ENCODE measurements at regions not wholly inside any gene's neighbourhood (a gene's known extent, or its start where the extent isn't known, plus 50 kb on each side); places are given as distances from the start of the nearest gene placed in this dataset.

GRCh38 chr5:57315941-57316340, 142.1 kb downstream of the GPBP1 start:
- H3K27me3 ChIP-seq (ENCODE audit: control insufficient read depth, insufficient read depth, low read length): no peaks in the 10 kb centered on the region
- peak overlapping the region; percentile 76 for H3K27ac ChIP-seq (ENCODE audit: low read depth, low read length)
- H3K9me3 ChIP-seq (ENCODE audit: control insufficient read depth, insufficient read depth, low read length): no peaks in the 10 kb centered on the region
- no peak for DNase-seq (ENCODE audit: low read depth, low spot score)
- TF ChIP-seq CTCF (IDR thresholded peaks at IDR 0.05; ENCODE audit: low read depth, low read length): no peak
- POLR2A ChIA-PET: interaction anchor here (0.6 to 2.2 kb wide), 3 partner anchors 19 to 1151 kb away, joined by 3 to 17 read pairs (median 7); no protein-coding TSS in a partner anchor
- no peak overlapping the region for H3K4me3 ChIP-seq (ENCODE audit: low read depth, low read length)
- CTCF ChIA-PET: interaction anchor here (1.3 kb wide), 1 partner anchor 464 kb away, joined by 3 read pairs; no protein-coding TSS in a partner anchor
